ENCODE measurements at regions not wholly inside any gene's neighbourhood (a gene's known extent, or its start where the extent isn't known, plus 50 kb on each side); places are given as distances from the start of the nearest gene placed in this dataset.
"Not testable (repeated sequence)": the region's sequence is repeated elsewhere in the genome, so short reads cannot be mapped to it uniquely, and the experiment has no call there.

GRCh38 chr14:43525658-43526057, 981.4 kb downstream of the FSCB start:
- no peak overlapping the region for H3K4me3 Mint-ChIP-seq
- no peaks in the 10 kb centered on the region for H3K4me1 Mint-ChIP-seq (ENCODE audit: low read depth)
- no peaks in the 10 kb centered on the region for H3K27me3 Mint-ChIP-seq (ENCODE audit: insufficient read depth)
- H3K36me3 Mint-ChIP-seq (ENCODE audit: low read depth): no peaks in the 10 kb centered on the region
- no peak for TF ChIP-seq CTCF (IDR thresholded peaks at IDR 0.05)
- no peak overlapping the region for H3K27ac Mint-ChIP-seq
- no peak for DNase-seq
- peaks cover 23% of the 10 kb centered on the region for H3K9me3 Mint-ChIP-seq

- TF ChIP-seq CTCF (IDR thresholded peaks at IDR 0.05): no peak
- Mint-ChIP-seq H3K4me3 (no peak overlapping the region), H3K4me1 (ENCODE audit: low read depth) (no peaks in the 10 kb centered on the region), H3K27me3 (ENCODE audit: insufficient read depth) (no peaks in the 10 kb centered on the region), H3K9me3 (peaks cover 38% of the 10 kb centered on the region), H3K27ac (no peak overlapping the region), H3K36me3 (ENCODE audit: low read depth) (no peaks in the 10 kb centered on the region)
- DNase-seq: no peak
Measured at GRCh38 chr14:43522901-43523300, 984.2 kb downstream of the FSCB start.

- Mint-ChIP-seq H3K27ac (no peak overlapping the region), H3K4me1 (ENCODE audit: low read depth) (no peaks in the 10 kb centered on the region), H3K9me3 (peaks cover 42% of the 10 kb centered on the region), H3K36me3 (ENCODE audit: low read depth) (no peaks in the 10 kb centered on the region), H3K27me3 (ENCODE audit: insufficient read depth) (no peaks in the 10 kb centered on the region), H3K4me3 (no peak overlapping the region)
- TF ChIP-seq CTCF (IDR thresholded peaks at IDR 0.05): no peak
- DNase-seq: no peak
Measured at GRCh38 chr14:43522191-43522590, 984.9 kb downstream of the FSCB start.

GRCh38 chr14:43503508-43503907, 1003.6 kb downstream of the FSCB start:
- Mint-ChIP-seq H3K27me3 (ENCODE audit: insufficient read depth) (no peaks in the 10 kb centered on the region), H3K4me1 (ENCODE audit: low read depth) (no peaks in the 10 kb centered on the region), H3K4me3 (no peak overlapping the region), H3K9me3 (peaks cover 35% of the 10 kb centered on the region), H3K36me3 (ENCODE audit: low read depth) (no peaks in the 10 kb centered on the region), H3K27ac (no peak overlapping the region)
- TF ChIP-seq CTCF (IDR thresholded peaks at IDR 0.05): no peak
- no peak for DNase-seq

- not testable (repeated sequence) for H3K36me3 Mint-ChIP-seq (ENCODE audit: low read depth)
Measured at GRCh38 chr14:43492359-43492758, 1014.7 kb downstream of the FSCB start.

GRCh38 chr14:43483415-43483814, 1023.7 kb downstream of the FSCB start:
- DNase-seq: no peak
- Mint-ChIP-seq H3K4me1 (ENCODE audit: low read depth) (no peaks in the 10 kb centered on the region), H3K27me3 (ENCODE audit: insufficient read depth) (no peaks in the 10 kb centered on the region), H3K4me3 (no peak overlapping the region), H3K36me3 (ENCODE audit: low read depth) (no peaks in the 10 kb centered on the region), H3K9me3 (peaks cover 29% of the 10 kb centered on the region), H3K27ac (no peak overlapping the region)
- TF ChIP-seq CTCF (IDR thresholded peaks at IDR 0.05): no peak

More at GRCh38 chr14:43492359-43492758, 1014.7 kb downstream of the FSCB start:
- H3K27ac Mint-ChIP-seq; H3K4me3 Mint-ChIP-seq; H3K27me3 Mint-ChIP-seq (ENCODE audit: insufficient read depth); H3K9me3 Mint-ChIP-seq; DNase-seq; H3K4me1 Mint-ChIP-seq (ENCODE audit: low read depth): not testable (repeated sequence)

Measured in HFFc6 (cell line).